Tongue (tissue), 1 donor: ENCODE measurements at regions not wholly inside any gene's neighbourhood (a gene's known extent, or its start where the extent isn't known, plus 50 kb on each side); places are given as distances from the start of the nearest gene placed in this dataset.

Source experiments
- DNase-seq: peaks from one replicate; pipeline ENCODE4 v3.0.0-alpha.2; 2015

GRCh38 chr14:61847861-61848260 is 85.6 kb downstream of the SNAPC1 start:
- DNase-seq, result no peak

GRCh38 chr14:61854898-61855297 is 92.7 kb downstream of the SNAPC1 start:
- DNase-seq, result no peak

- peak; percentile 44 for DNase-seq
Observed at GRCh38 chr14:61860294-61860918, 98.2 kb downstream of the SNAPC1 start.

GRCh38 chr14:61861320-61861865 is 99.2 kb downstream of the SNAPC1 start:
- no peak for DNase-seq

- DNase-seq, result no peak
Observed at GRCh38 chr14:61864329-61864898, 102.2 kb downstream of the SNAPC1 start.

GRCh38 chr14:61866932-61867920 is 105.0 kb downstream of the SNAPC1 start:
- no peak for DNase-seq

GRCh38 chr14:61868846-61869245 is 106.6 kb downstream of the SNAPC1 start:
- no peak for DNase-seq

GRCh38 chr14:61870163-61870562 is 107.9 kb downstream of the SNAPC1 start:
- DNase-seq, result no peak

- DNase-seq, result no peak
Observed at GRCh38 chr14:61872452-61872851, 110.2 kb downstream of the SNAPC1 start.

GRCh38 chr14:61875483-61875882 is 113.3 kb downstream of the SNAPC1 start:
- DNase-seq, result no peak

GRCh38 chr14:61876362-61877034 is 114.3 kb downstream of the SNAPC1 start:
- DNase-seq, result peak; percentile 44

- DNase-seq, result no peak
Observed at GRCh38 chr14:61877035-61877390, 114.8 kb downstream of the SNAPC1 start.

GRCh38 chr14:61877768-61878167 is 115.5 kb downstream of the SNAPC1 start:
- no peak for DNase-seq

GRCh38 chr14:61878931-61879330 is 116.7 kb downstream of the SNAPC1 start:
- no peak for DNase-seq

GRCh38 chr14:61881046-61881445 is 118.8 kb downstream of the SNAPC1 start:
- DNase-seq, result no peak

- peak; percentile 43 for DNase-seq
Observed at GRCh38 chr14:61884711-61885110, 122.5 kb downstream of the SNAPC1 start.

- DNase-seq, result no peak
Observed at GRCh38 chr14:61885203-61885961, 123.2 kb downstream of the SNAPC1 start.

- no peak for DNase-seq
Observed at GRCh38 chr14:61887628-61888027, 125.4 kb downstream of the SNAPC1 start.

- DNase-seq, result no peak
Observed at GRCh38 chr14:61889914-61890351, 127.7 kb downstream of the SNAPC1 start.

- DNase-seq, result peak; percentile 10
Observed at GRCh38 chr14:61891170-61891569, 128.9 kb downstream of the SNAPC1 start.

GRCh38 chr14:61891810-61892209 is 129.6 kb downstream of the SNAPC1 start:
- DNase-seq, result no peak
